UCSD-AML1 (cell line): ENCODE measurements at regions not wholly inside any gene's neighbourhood (a gene's known extent, or its start where the extent isn't known, plus 50 kb on each side); places are given as distances from the start of the nearest gene placed in this dataset.

ENCODE experiments used
- DNase-seq: peaks from one replicate; lab custom pipeline; 2025; ENCODE audit not compliant: unreplicated experiment; lab: John Stamatoyannopoulos, UW

GRCh38 chr16:55257966-55258613 is 65.9 kb upstream of the IRX6 start:
- peak; percentile 73 for DNase-seq

GRCh38 chr16:55261301-55261700 is 62.7 kb upstream of the IRX6 start:
- no peak for DNase-seq

GRCh38 chr16:55263271-55264250 is 60.4 kb upstream of the IRX6 start:
- no peak for DNase-seq

- no peak for DNase-seq
Measured at GRCh38 chr16:55264949-55265348, 59.1 kb upstream of the IRX6 start.

GRCh38 chr16:55265926-55266325 is 58.1 kb upstream of the IRX6 start:
- no peak for DNase-seq

- DNase-seq = no peak
Measured at GRCh38 chr16:55271945-55272513, 52.0 kb upstream of the IRX6 start.

- DNase-seq = no peak
Measured at GRCh38 chr16:55272744-55273143, 51.3 kb upstream of the IRX6 start.

- DNase-seq = no peak
Measured at GRCh38 chr16:55273356-55273755, 50.6 kb upstream of the IRX6 start.

- no peak for DNase-seq
Measured at GRCh38 chr16:55273959-55274358, 50.0 kb upstream of the IRX6 start.
